Gastroesophageal sphincter (tissue), 4 donors: ENCODE measurements at regions not wholly inside any gene's neighbourhood (a gene's known extent, or its start where the extent isn't known, plus 50 kb on each side); places are given as distances from the start of the nearest gene placed in this dataset.

Source experiments
- ATAC-seq: fragments of 150-250 bp; one replicate; pipeline ENCODE4 v1.9.1; 2016; ENCODE audit warnings: mild to moderate bottlenecking, moderate library complexity
- H3K27ac ChIP-seq, 4 donors: fragments of 200-600 bp; sonication (generic) in 3 of 4; 1 replicate in 3 of 4; 2 replicates in 1 of 4; pipeline ENCODE4 v1.5.1; 2016 to 2019
- H3K27me3 ChIP-seq: fragments of 200-600 bp; sonication (generic); one replicate; pipeline ENCODE4 v1.5.1; 2019
- H3K36me3 ChIP-seq, 2 donors: fragments of 200-600 bp; sonication (generic); one replicate each; pipeline ENCODE4 v1.5.1; 2019; ENCODE audit warnings: control low read depth in 1 of 2
- H3K4me1 ChIP-seq, 3 donors: fragments of 200-600 bp; sonication (generic); 1 replicate in 2 of 3; 2 replicates in 1 of 3; pipeline ENCODE4 v1.5.1; 2016 to 2019; ENCODE audit warnings: control low read depth in 2 of 3
- H3K4me3 ChIP-seq, 2 donors: fragments of 200-600 bp; sonication (generic); one replicate each; pipeline ENCODE4 v1.5.1; 2019; ENCODE audit warnings: mild to moderate bottlenecking in 1 of 2, moderate library complexity in 1 of 2
- H3K9me3 ChIP-seq, 3 donors: fragments of 200-600 bp; sonication (generic); one replicate each; pipeline ENCODE4 v1.5.1; 2017 to 2019; ENCODE audit warnings: control low read depth in 2 of 3
- CTCF ChIP-seq, 4 experiments: fragments of 200-600 bp in 2 of 4; fragments of 450-650 bp in 2 of 4; sonication (generic) in 1 of 4; IDR thresholded peaks; one replicate each; pipeline ENCODE4 v1.5.1; 2017 to 2019; ENCODE audit warnings: antibody characterized with exemption in 4 of 4, mild to moderate bottlenecking in 2 of 4, moderate library complexity in 2 of 4
- EP300 ChIP-seq: sonication (generic); formaldehyde crosslinking; IDR thresholded peaks from one replicate; pipeline ENCODE4 v1.6.1; 2017; ENCODE audit warnings: antibody characterized with exemption, mild to moderate bottlenecking
- POLR2A ChIP-seq, 2 donors: fragments of 450-650 bp; IDR thresholded peaks; one replicate each; pipeline ENCODE4 v1.6.1; 2017; ENCODE audit warnings: antibody characterized with exemption in 2 of 2, mild to moderate bottlenecking in 2 of 2, moderate library complexity in 1 of 2
- POLR2AphosphoS5 ChIP-seq: sonication (generic); formaldehyde crosslinking; IDR thresholded peaks from one replicate; pipeline ENCODE4 v1.6.1; 2017; ENCODE audit warnings: antibody characterized with exemption
- WGBS, 2 donors: methylation state at CpG; one replicate each; pipeline ENCODE4 v1.1.5; 2018; ENCODE audit warnings: low coverage in 1 of 2; 5-methylcytosine and 5-hydroxymethylcytosine counted together

DNA sequence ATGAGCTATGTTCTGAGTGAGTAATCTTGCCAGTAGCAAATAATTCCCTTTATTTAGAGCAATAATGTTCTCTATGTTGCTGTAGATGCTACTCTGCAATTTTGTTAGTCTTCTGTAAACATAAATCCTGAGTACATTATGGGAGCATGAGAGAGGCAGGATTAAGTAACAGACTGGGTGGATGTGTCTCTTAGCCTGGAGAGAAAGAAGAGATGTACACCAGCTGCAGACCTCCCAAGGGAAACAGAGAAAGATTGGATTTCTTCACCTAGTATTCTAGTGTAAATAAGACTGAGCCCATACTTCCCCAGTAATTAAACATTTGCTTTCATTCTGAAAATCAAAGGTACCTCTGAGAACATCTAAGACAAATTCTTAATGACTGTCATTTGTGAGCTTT, 564.0 kb downstream of the TRHDE start:
- TF ChIP-seq POLR2AphosphoS5 (no peak), CTCF (IDR thresholded peaks at IDR 0.05) (no peak), POLR2A (IDR thresholded peaks at IDR 0.05) (no peak), EP300 (no peak)
- H3K9me3 ChIP-seq, result no peaks in the 10 kb centered on the region

GRCh38 chr12:72839696-72840095, 567.5 kb downstream of the TRHDE start:
- TF ChIP-seq CTCF (IDR thresholded peaks at IDR 0.05) (no peak), POLR2A (IDR thresholded peaks at IDR 0.05) (no peak), EP300 (no peak), POLR2AphosphoS5 (no peak)
- no peaks in the 10 kb centered on the region for H3K4me1 ChIP-seq
- H3K27me3 ChIP-seq, result no peaks in the 10 kb centered on the region
- H3K4me3 ChIP-seq, result no peak overlapping the region
- no peak for ATAC-seq
- peaks cover 0 to 5% (median 0%) of the 10 kb centered on the region in 3 donors for H3K9me3 ChIP-seq
- no peaks in the 10 kb centered on the region for H3K36me3 ChIP-seq
- no CpG with 5 or more reads among the region's 1 CpG for WGBS, 2 donors
- no peak overlapping the region for H3K27ac ChIP-seq

More for the DNA sequence above, 564.0 kb downstream of the TRHDE start:
- Histone ChIP-seq H3K27me3 (no peaks in the 10 kb centered on the region), H3K36me3 (no peaks in the 10 kb centered on the region), H3K4me1 (no peaks in the 10 kb centered on the region), H3K4me3 (no peak overlapping the region), H3K27ac (no peak overlapping the region)
- ATAC-seq, result peak; percentile 23

- no peak for TF ChIP-seq POLR2A (IDR thresholded peaks at IDR 0.05)
- no peak for TF ChIP-seq CTCF (IDR thresholded peaks at IDR 0.05)
- no peak for ATAC-seq
- Histone ChIP-seq H3K27me3 (no peaks in the 10 kb centered on the region), H3K4me1 (no peaks in the 10 kb centered on the region), H3K27ac (no peak overlapping the region), H3K36me3 (no peaks in the 10 kb centered on the region), H3K4me3 (no peak overlapping the region), H3K9me3 (no peaks in the 10 kb centered on the region)
- 58 to 71% methylated on average over 2 of the region's 2 CpGs for WGBS, 2 donors
Measured at GRCh38 chr12:72863671-72864070, 591.5 kb downstream of the TRHDE start.

DNA sequence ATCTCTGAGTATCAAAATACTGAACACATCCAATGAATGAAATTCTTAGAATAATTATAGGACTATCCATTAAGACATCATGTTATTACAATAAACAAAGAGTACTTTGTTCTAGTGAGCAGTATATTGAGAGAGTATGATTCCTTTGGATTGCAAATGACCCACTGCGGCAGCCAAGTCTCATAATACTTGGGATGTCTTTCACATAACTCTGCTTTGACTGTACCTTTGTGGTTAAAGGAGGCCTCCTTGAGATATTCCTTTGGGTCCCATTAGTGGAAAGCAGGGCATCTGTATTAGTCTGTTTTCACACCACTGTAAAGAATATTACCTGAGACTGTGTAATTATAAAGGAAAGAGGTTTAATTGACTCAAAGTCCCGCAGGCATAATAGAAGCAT, 593.8 kb downstream of the TRHDE start:
- H3K27ac ChIP-seq, result no peak overlapping the region
- H3K4me1 ChIP-seq, result no peaks in the 10 kb centered on the region
- no peak overlapping the region for H3K4me3 ChIP-seq
- no peak for ATAC-seq
- H3K9me3 ChIP-seq, result no peaks in the 10 kb centered on the region
- H3K36me3 ChIP-seq, result no peaks in the 10 kb centered on the region
- WGBS, 2 donors, result 93% methylated on average over 2 of the region's 2 CpGs; no CpG with 5 or more reads in 1 of the 2 donors
- TF ChIP-seq CTCF (IDR thresholded peaks at IDR 0.05) (no peak), POLR2A (IDR thresholded peaks at IDR 0.05) (no peak), EP300 (no peak), POLR2AphosphoS5 (no peak)
- H3K27me3 ChIP-seq, result no peaks in the 10 kb centered on the region

DNA sequence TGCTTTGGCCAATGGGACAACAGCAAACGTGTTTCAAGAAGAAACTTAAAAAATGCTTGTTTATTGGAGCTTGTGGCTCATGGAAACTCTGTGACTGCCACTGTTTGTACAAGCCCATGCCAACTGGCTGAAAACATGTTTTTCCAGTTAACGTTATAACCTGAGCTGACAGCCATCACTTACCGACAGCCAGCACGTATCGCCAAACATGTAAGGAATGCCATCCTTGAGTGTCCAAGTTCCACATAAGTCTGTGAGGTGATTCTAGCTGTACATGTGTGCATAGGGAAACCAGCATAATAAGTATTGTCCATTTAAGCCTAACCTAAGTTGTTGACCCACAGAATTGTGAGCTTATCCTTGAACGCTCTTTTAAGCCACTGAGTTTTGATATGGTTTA, 596.9 kb downstream of the TRHDE start:
- 77 to 78% methylated on average over 6 of the region's 6 CpGs for WGBS, 2 donors
- ATAC-seq, result no peak
- Histone ChIP-seq H3K4me1 (no peaks in the 10 kb centered on the region), H3K4me3 (no peak overlapping the region), H3K27ac (no peak overlapping the region), H3K36me3 (no peaks in the 10 kb centered on the region), H3K27me3 (no peaks in the 10 kb centered on the region), H3K9me3 (no peaks in the 10 kb centered on the region)
- TF ChIP-seq POLR2AphosphoS5 (no peak), EP300 (no peak), POLR2A (IDR thresholded peaks at IDR 0.05) (no peak), CTCF (IDR thresholded peaks at IDR 0.05) (no peak)
